Esophagus muscularis mucosa (tissue), 3 donors: ENCODE measurements at regions not wholly inside any gene's neighbourhood (a gene's known extent, or its start where the extent isn't known, plus 50 kb on each side); places are given as distances from the start of the nearest gene placed in this dataset.

Experiments used
- CTCF ChIP-seq, 3 experiments: fragments of 200-600 bp in 2 of 3; fragments of 450-650 bp in 1 of 3; sonication (generic) in 2 of 3; IDR thresholded peaks; one replicate each; pipeline ENCODE4 v1.5.1; 2017 to 2019; ENCODE audit warnings: antibody characterized with exemption in 3 of 3, mild to moderate bottlenecking in 2 of 3, moderate library complexity in 1 of 3
- POLR2AphosphoS5 ChIP-seq, 2 donors: sonication (generic); formaldehyde crosslinking; IDR thresholded peaks; one replicate each; pipeline ENCODE4 v1.6.1; 2017; ENCODE audit warnings: antibody characterized with exemption in 2 of 2

- TF ChIP-seq POLR2AphosphoS5 (IDR thresholded peaks at IDR 0.05), result no peak
- no peak for TF ChIP-seq CTCF (IDR thresholded peaks at IDR 0.05)
These were observed 77.4 kb upstream of the CLDN14 start for GRCh38 chr21:36557316-36557715.
